Fibroblast of villous mesenchyme (primary cell): ENCODE measurements at regions not wholly inside any gene's neighbourhood (a gene's known extent, or its start where the extent isn't known, plus 50 kb on each side); places are given as distances from the start of the nearest gene placed in this dataset.
"Not testable (repeated sequence)": the region's sequence is repeated elsewhere in the genome, so short reads cannot be mapped to it uniquely, and the experiment has no call there.

Experiments used
- DNase-seq: peaks from one replicate; pipeline ENCODE4 v3.0.0-alpha.2; 2010; ENCODE audit warnings: low read depth
- H3K4me3 ChIP-seq: 2 replicates; pipeline ENCODE4 v1.5.1; 2011; ENCODE audit warnings: low read depth, mild to moderate bottlenecking, low read length
- CTCF ChIP-seq: IDR thresholded peaks from 2 replicates; pipeline ENCODE4 v1.5.1; 2012; ENCODE audit warnings: low read depth, mild to moderate bottlenecking, low read length; ENCODE audit not compliant: insufficient read depth

GRCh38 chr13:22855926-22856325 lies 324.9 kb upstream of the SGCG start:
- no peak for TF ChIP-seq CTCF
- no peak overlapping the region for H3K4me3 ChIP-seq
- no peak for DNase-seq

- not testable (repeated sequence) for H3K4me3 ChIP-seq, DNase-seq
These were observed 321.8 kb upstream of the SGCG start for GRCh38 chr13:22858980-22859379.

- not testable (repeated sequence) for DNase-seq, H3K4me3 ChIP-seq
These were observed 321.4 kb upstream of the SGCG start for GRCh38 chr13:22859411-22859810.

GRCh38 chr13:22861958-22862466 lies 318.8 kb upstream of the SGCG start:
- no peak for TF ChIP-seq CTCF
- DNase-seq = no peak

GRCh38 chr13:22862478-22862877 lies 318.3 kb upstream of the SGCG start:
- no peak for TF ChIP-seq CTCF
- no peak overlapping the region for H3K4me3 ChIP-seq
- no peak for DNase-seq

More at GRCh38 chr13:22861958-22862466, 318.8 kb upstream of the SGCG start:
- H3K4me3 ChIP-seq = no peak overlapping the region

GRCh38 chr13:22866221-22866620 lies 314.6 kb upstream of the SGCG start:
- no peak overlapping the region for H3K4me3 ChIP-seq
- TF ChIP-seq CTCF = no peak
- DNase-seq = no peak

GRCh38 chr13:22871231-22871630 lies 309.5 kb upstream of the SGCG start:
- DNase-seq = no peak
- no peak for TF ChIP-seq CTCF
- no peak overlapping the region for H3K4me3 ChIP-seq

- no peak for DNase-seq
- TF ChIP-seq CTCF = no peak
- H3K4me3 ChIP-seq = no peak overlapping the region
These were observed 305.9 kb upstream of the SGCG start for GRCh38 chr13:22874839-22875238.
